Activated naive CD4-positive, alpha-beta T cell treated with anti-CD3 and anti-CD28 coated beads, Interleukin-2, amount 10 ng/mL, durations not matched to agents 7 days and 5 days (primary cell): ENCODE measurements at regions not wholly inside any gene's neighbourhood (a gene's known extent, or its start where the extent isn't known, plus 50 kb on each side); places are given as distances from the start of the nearest gene placed in this dataset.
"Not testable (repeated sequence)": the region's sequence is repeated elsewhere in the genome, so short reads cannot be mapped to it uniquely, and the experiment has no call there.

Experiments used
- CTCF ChIA-PET: fragments of 350-600 bp; sonication (Branson Sonifier 250); formaldehyde crosslinking; loops from one replicate; lab custom pipeline; 2021; ENCODE audit warnings: antibody characterized with exemption; lab: Charles Lee
- DNase-seq: peaks from one replicate; pipeline ENCODE4 v3.0.0-alpha.2; 2020
- H3K27ac Mint-ChIP-seq: one replicate; pipeline ENCODE4 v1.8.0; 2021; ENCODE audit warnings: mild to moderate bottlenecking, moderate library complexity, mixed read lengths
- H3K27me3 Mint-ChIP-seq: one replicate; pipeline ENCODE4 v1.8.0; 2021; ENCODE audit warnings: mild to moderate bottlenecking, mixed read lengths
- H3K36me3 Mint-ChIP-seq: one replicate; pipeline ENCODE4 v1.8.0; 2021; ENCODE audit warnings: mixed read lengths
- H3K4me1 Mint-ChIP-seq: one replicate; pipeline ENCODE4 v1.8.0; 2021; ENCODE audit warnings: mixed read lengths
- H3K4me3 Mint-ChIP-seq: one replicate; pipeline ENCODE4 v1.8.0; 2021; ENCODE audit warnings: mild to moderate bottlenecking, moderate library complexity, mixed read lengths
- H3K9me3 Mint-ChIP-seq: one replicate; pipeline ENCODE4 v1.8.0; 2021; ENCODE audit warnings: mixed read lengths

GRCh38 chr3:159870723-159871122 is 117.9 kb upstream of the IL12A start:
- no peak for DNase-seq
- Mint-ChIP-seq H3K27me3 (no peaks in the 10 kb centered on the region), H3K4me1 (no peaks in the 10 kb centered on the region), H3K36me3 (no peaks in the 10 kb centered on the region), H3K4me3 (no peak overlapping the region), H3K27ac (no peak overlapping the region), H3K9me3 (no peaks in the 10 kb centered on the region)
- CTCF ChIA-PET, result no interaction called here

GRCh38 chr3:159872374-159873109 is 116.1 kb upstream of the IL12A start:
- no peak for DNase-seq
- H3K27me3 Mint-ChIP-seq, result no peaks in the 10 kb centered on the region
- CTCF ChIA-PET, result interaction anchor here (1.2 kb wide), 1 partner anchor 130 kb away, joined by 5 read pairs; no protein-coding TSS in a partner anchor
- no peak overlapping the region for H3K4me3 Mint-ChIP-seq
- H3K36me3 Mint-ChIP-seq, result no peaks in the 10 kb centered on the region
- H3K9me3 Mint-ChIP-seq, result no peaks in the 10 kb centered on the region
- no peak overlapping the region for H3K27ac Mint-ChIP-seq
- H3K4me1 Mint-ChIP-seq, result no peaks in the 10 kb centered on the region

GRCh38 chr3:159875116-159875515 is 113.5 kb upstream of the IL12A start:
- no peaks in the 10 kb centered on the region for H3K4me1 Mint-ChIP-seq
- DNase-seq, result no peak
- no peak overlapping the region for H3K4me3 Mint-ChIP-seq
- CTCF ChIA-PET, result interaction anchor here (1.3 kb wide), 2 partner anchors 10 to 158 kb away, joined by 3 to 4 read pairs; no protein-coding TSS in a partner anchor
- no peaks in the 10 kb centered on the region for H3K36me3 Mint-ChIP-seq
- H3K9me3 Mint-ChIP-seq, result no peaks in the 10 kb centered on the region
- H3K27ac Mint-ChIP-seq, result no peak overlapping the region
- no peaks in the 10 kb centered on the region for H3K27me3 Mint-ChIP-seq

GRCh38 chr3:159877924-159878323 is 110.7 kb upstream of the IL12A start:
- no peak for DNase-seq
- no peak overlapping the region for H3K4me3 Mint-ChIP-seq
- no peaks in the 10 kb centered on the region for H3K9me3 Mint-ChIP-seq
- no peaks in the 10 kb centered on the region for H3K36me3 Mint-ChIP-seq
- peaks cover 4% of the 10 kb centered on the region for H3K27me3 Mint-ChIP-seq
- H3K27ac Mint-ChIP-seq, result no peak overlapping the region
- CTCF ChIA-PET, result no interaction called here
- no peaks in the 10 kb centered on the region for H3K4me1 Mint-ChIP-seq

- Mint-ChIP-seq H3K4me1 (no peaks in the 10 kb centered on the region), H3K27ac (no peak overlapping the region), H3K9me3 (no peaks in the 10 kb centered on the region), H3K27me3 (peaks cover 4% of the 10 kb centered on the region), H3K4me3 (no peak overlapping the region), H3K36me3 (no peaks in the 10 kb centered on the region)
- CTCF ChIA-PET, result no interaction called here
- no peak for DNase-seq
These were observed 109.5 kb upstream of the IL12A start for GRCh38 chr3:159879146-159879545.

GRCh38 chr3:159879598-159879997 is 109.0 kb upstream of the IL12A start:
- Mint-ChIP-seq H3K4me3 (no peak overlapping the region), H3K27ac (no peak overlapping the region), H3K9me3 (no peaks in the 10 kb centered on the region), H3K4me1 (no peaks in the 10 kb centered on the region), H3K27me3 (peaks cover 5% of the 10 kb centered on the region), H3K36me3 (no peaks in the 10 kb centered on the region)
- no peak for DNase-seq
- CTCF ChIA-PET, result no interaction called here

GRCh38 chr3:159881208-159881607 is 107.4 kb upstream of the IL12A start:
- CTCF ChIA-PET, result no interaction called here
- Mint-ChIP-seq H3K27me3 (peaks cover 7% of the 10 kb centered on the region), H3K4me1 (no peaks in the 10 kb centered on the region), H3K4me3 (no peak overlapping the region), H3K36me3 (no peaks in the 10 kb centered on the region), H3K9me3 (no peaks in the 10 kb centered on the region), H3K27ac (no peak overlapping the region)
- DNase-seq, result no peak

GRCh38 chr3:159881828-159882309 is 106.8 kb upstream of the IL12A start:
- Mint-ChIP-seq H3K27me3 (peaks cover 7% of the 10 kb centered on the region), H3K4me1 (no peaks in the 10 kb centered on the region), H3K9me3 (no peaks in the 10 kb centered on the region), H3K4me3 (no peak overlapping the region), H3K36me3 (no peaks in the 10 kb centered on the region), H3K27ac (no peak overlapping the region)
- CTCF ChIA-PET, result interaction anchor here (0.9 kb wide), 1 partner anchor 124 kb away, joined by 3 read pairs; no protein-coding TSS in a partner anchor
- no peak for DNase-seq

GRCh38 chr3:159882367-159882766 is 106.3 kb upstream of the IL12A start:
- H3K36me3 Mint-ChIP-seq, result no peaks in the 10 kb centered on the region
- CTCF ChIA-PET, result interaction anchor here (0.9 kb wide), 1 partner anchor 124 kb away, joined by 3 read pairs; no protein-coding TSS in a partner anchor
- no peak overlapping the region for H3K27ac Mint-ChIP-seq
- no peaks in the 10 kb centered on the region for H3K9me3 Mint-ChIP-seq
- no peak for DNase-seq
- H3K4me1 Mint-ChIP-seq, result no peaks in the 10 kb centered on the region
- H3K4me3 Mint-ChIP-seq, result no peak overlapping the region
- peaks cover 7% of the 10 kb centered on the region for H3K27me3 Mint-ChIP-seq

GRCh38 chr3:159882790-159883779 is 105.5 kb upstream of the IL12A start:
- peaks cover 7% of the 10 kb centered on the region for H3K27me3 Mint-ChIP-seq
- no peak overlapping the region for H3K4me3 Mint-ChIP-seq
- no peaks in the 10 kb centered on the region for H3K4me1 Mint-ChIP-seq
- no peaks in the 10 kb centered on the region for H3K36me3 Mint-ChIP-seq
- H3K9me3 Mint-ChIP-seq, result no peaks in the 10 kb centered on the region
- DNase-seq, result no peak
- no peak overlapping the region for H3K27ac Mint-ChIP-seq
- CTCF ChIA-PET, result interaction anchor here (0.6 to 6.5 kb wide), 6 partner anchors 9 to 280 kb away, joined by 3 to 106 read pairs (median 4); partner anchors contain the start of gene IL12A

- Mint-ChIP-seq H3K36me3 (no peaks in the 10 kb centered on the region), H3K4me3 (no peak overlapping the region), H3K9me3 (no peaks in the 10 kb centered on the region), H3K4me1 (no peaks in the 10 kb centered on the region), H3K27me3 (peaks cover 7% of the 10 kb centered on the region), H3K27ac (no peak overlapping the region)
- no peak for DNase-seq
- CTCF ChIA-PET, result interaction anchor here (0.6 to 6.5 kb wide), 14 partner anchors 10 to 602 kb away, joined by 3 to 106 read pairs (median 4); partner anchors contain the start of gene IL12A
These were observed 103.8 kb upstream of the IL12A start for GRCh38 chr3:159884661-159885402.

GRCh38 chr3:159886050-159886449 is 102.6 kb upstream of the IL12A start:
- H3K9me3 Mint-ChIP-seq, result no peaks in the 10 kb centered on the region
- H3K36me3 Mint-ChIP-seq, result no peaks in the 10 kb centered on the region
- CTCF ChIA-PET, result interaction anchor here (0.6 to 6.5 kb wide), 8 partner anchors 10 to 600 kb away, joined by 3 to 106 read pairs (median 4); no protein-coding TSS in a partner anchor
- H3K4me3 Mint-ChIP-seq, result no peak overlapping the region
- DNase-seq, result no peak
- no peaks in the 10 kb centered on the region for H3K4me1 Mint-ChIP-seq
- peaks cover 7% of the 10 kb centered on the region for H3K27me3 Mint-ChIP-seq
- H3K27ac Mint-ChIP-seq, result no peak overlapping the region

- not testable (repeated sequence) for H3K36me3 Mint-ChIP-seq
These were observed 102.1 kb upstream of the IL12A start for GRCh38 chr3:159886530-159886929.

More at GRCh38 chr3:159886530-159886929, 102.1 kb upstream of the IL12A start:
- not testable (repeated sequence) for DNase-seq, H3K9me3 Mint-ChIP-seq, H3K27me3 Mint-ChIP-seq, H3K4me1 Mint-ChIP-seq, H3K27ac Mint-ChIP-seq, H3K4me3 Mint-ChIP-seq
- CTCF ChIA-PET, result interaction anchor here (1.0 to 6.5 kb wide), 7 partner anchors 10 to 599 kb away, joined by 3 to 106 read pairs (median 4); no protein-coding TSS in a partner anchor
